Karpas-422 (cell line): ENCODE measurements at regions not wholly inside any gene's neighbourhood (a gene's known extent, or its start where the extent isn't known, plus 50 kb on each side); places are given as distances from the start of the nearest gene placed in this dataset.

ENCODE experiments used
- DNase-seq: peaks from one replicate; pipeline ENCODE4 v3.0.0-alpha.2; 2015
- H2AFZ ChIP-seq: fragments of 200-600 bp; sonication (generic); 2 replicates; pipeline ENCODE4 v1.6.1; 2014; ENCODE audit warnings: antibody characterized with exemption, low read length, mixed read lengths
- H3K27ac ChIP-seq: fragments of 200-600 bp; sonication (generic); 2 replicates; pipeline ENCODE4 v1.5.1; 2014; ENCODE audit warnings: mild to moderate bottlenecking, low read length, moderate library complexity
- H3K27me3 ChIP-seq: fragments of 200-600 bp; sonication (generic); 2 replicates; pipeline ENCODE4 v1.6.1; 2014; ENCODE audit warnings: low read length, mixed read lengths
- H3K36me3 ChIP-seq: fragments of 200-600 bp; sonication (generic); 2 replicates; pipeline ENCODE4 v1.6.1; 2014; ENCODE audit warnings: low read length, mixed read lengths; ENCODE audit not compliant: insufficient read depth
- H3K4me1 ChIP-seq: fragments of 200-600 bp; sonication (generic); 2 replicates; pipeline ENCODE4 v1.6.1; 2014; ENCODE audit warnings: mild to moderate bottlenecking, low read length, mixed read lengths
- H3K4me2 ChIP-seq: fragments of 200-600 bp; sonication (generic); 2 replicates; pipeline ENCODE4 v1.6.1; 2014; ENCODE audit warnings: low read length, low read depth, mild to moderate bottlenecking; ENCODE audit not compliant: poor library complexity, severe bottlenecking
- H3K4me3 ChIP-seq: fragments of 200-600 bp; sonication (generic); 2 replicates; pipeline ENCODE4 v1.5.1; 2014; ENCODE audit warnings: mild to moderate bottlenecking, antibody characterized with exemption, low read length, mixed read lengths
- H3K79me2 ChIP-seq: fragments of 200-600 bp; sonication (generic); 2 replicates; pipeline ENCODE4 v1.6.1; 2014; ENCODE audit warnings: mild to moderate bottlenecking, low read length, mixed read lengths
- H3K9ac ChIP-seq: fragments of 200-600 bp; sonication (generic); 2 replicates; pipeline ENCODE4 v1.6.0; 2014; ENCODE audit warnings: low read length
- H3K9me2 ChIP-seq: fragments of 200-600 bp; sonication (generic), shearing (Covaris generic); replicated peaks from 2 replicates; pipeline ENCODE4 v1.6.0; 2014; ENCODE audit warnings: mild to moderate bottlenecking, low read length, moderate library complexity; ENCODE audit not compliant: insufficient read depth
- H3K9me3 ChIP-seq: fragments of 300-700, 200-600 bp; sonication (generic); 2 replicates; pipeline ENCODE4 v1.6.1; 2014; ENCODE audit warnings: low read length, mixed read lengths
- H4K20me1 ChIP-seq: fragments of 200-600 bp; sonication (generic); 2 replicates; pipeline ENCODE4 v1.6.1; 2014; ENCODE audit warnings: mild to moderate bottlenecking, antibody characterized with exemption, low read length, low read depth; ENCODE audit not compliant: insufficient read depth

DNA sequence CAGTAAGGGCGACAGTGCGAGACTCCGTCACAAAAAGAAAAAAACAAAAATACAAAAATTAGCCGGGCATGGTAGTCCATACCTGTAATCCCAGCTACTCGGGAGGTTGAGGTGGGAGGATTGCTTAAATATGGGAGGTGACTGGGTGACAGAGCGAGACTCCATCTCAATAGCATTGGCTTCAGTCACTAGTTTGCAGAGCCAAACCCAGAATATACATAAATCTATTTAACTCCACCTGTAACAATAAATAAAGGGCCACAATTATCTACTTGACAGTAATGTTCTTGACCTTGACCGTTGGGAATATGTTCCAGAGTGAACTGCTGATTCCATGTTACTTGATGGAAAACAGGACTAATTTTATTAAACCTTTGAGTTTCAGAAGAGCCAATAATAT is 198.9 kb upstream of the MDGA2 start:
- Histone ChIP-seq H3K9ac (no peak overlapping the region), H3K9me2 (no peaks in the 10 kb centered on the region), H3K36me3 (no peaks in the 10 kb centered on the region), H3K4me3 (no peak overlapping the region), H3K9me3 (peaks cover 24% of the 10 kb centered on the region), H2AFZ (no peak overlapping the region), H3K27me3 (no peaks in the 10 kb centered on the region), H3K4me2 (no peak overlapping the region), H4K20me1 (no peaks in the 10 kb centered on the region), H3K4me1 (no peaks in the 10 kb centered on the region), H3K79me2 (no peaks in the 10 kb centered on the region), H3K27ac (no peak overlapping the region)
- no peak for DNase-seq

DNA sequence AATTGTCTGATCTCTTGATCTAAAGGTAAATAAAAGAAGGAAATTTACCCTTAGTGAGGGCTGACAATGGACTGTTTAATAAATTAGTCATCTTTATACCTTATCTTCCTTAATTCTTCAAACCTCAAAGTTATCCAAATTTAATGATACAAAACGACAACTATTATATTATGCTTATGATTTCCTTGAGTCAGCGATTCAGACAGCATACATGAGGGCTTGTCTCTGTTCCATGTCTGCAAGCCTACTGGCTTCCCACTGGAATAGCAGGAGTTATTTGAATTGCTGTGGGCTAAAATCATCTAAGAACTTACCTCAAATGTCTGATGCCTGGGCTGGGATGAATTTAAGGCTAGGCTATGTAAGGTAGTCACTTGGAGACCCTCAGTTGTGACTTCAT is 197.2 kb upstream of the MDGA2 start:
- Histone ChIP-seq H3K4me1 (no peaks in the 10 kb centered on the region), H4K20me1 (no peaks in the 10 kb centered on the region), H3K36me3 (no peaks in the 10 kb centered on the region), H3K27ac (no peak overlapping the region), H3K79me2 (no peaks in the 10 kb centered on the region), H3K9me2 (no peaks in the 10 kb centered on the region), H3K27me3 (no peaks in the 10 kb centered on the region), H3K4me2 (no peak overlapping the region), H3K9me3 (peaks cover 22% of the 10 kb centered on the region), H3K9ac (no peak overlapping the region), H3K4me3 (no peak overlapping the region), H2AFZ (no peak overlapping the region)
- no peak for DNase-seq

DNA sequence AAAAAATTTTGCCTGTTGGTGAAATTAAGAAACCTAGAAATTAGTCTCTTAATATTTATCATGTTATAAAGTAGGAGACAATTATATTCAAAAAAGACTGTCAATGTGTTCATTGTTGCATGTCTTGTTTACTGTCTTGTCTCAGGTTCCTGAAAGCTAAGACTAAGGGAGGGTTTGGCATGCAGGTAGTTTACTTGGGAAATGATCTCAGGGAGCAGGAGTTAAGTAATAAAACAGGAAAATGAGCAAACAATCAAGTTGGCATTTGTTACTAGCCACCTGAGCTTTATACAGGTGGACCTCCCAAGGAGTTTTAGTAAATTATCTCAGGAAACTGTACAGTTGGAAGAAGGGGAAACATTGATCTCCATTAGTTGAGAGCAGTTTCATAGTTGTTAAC is 188.0 kb upstream of the MDGA2 start:
- no peak overlapping the region for H3K4me2 ChIP-seq
- DNase-seq, result no peak
- no peak overlapping the region for H3K27ac ChIP-seq
- H3K4me3 ChIP-seq, result no peak overlapping the region
- H3K9me3 ChIP-seq, result peaks cover 58% of the 10 kb centered on the region
- no peaks in the 10 kb centered on the region for H4K20me1 ChIP-seq
- no peaks in the 10 kb centered on the region for H3K27me3 ChIP-seq
- H3K9ac ChIP-seq, result no peak overlapping the region
- H3K36me3 ChIP-seq, result no peaks in the 10 kb centered on the region
- H3K9me2 ChIP-seq, result no peaks in the 10 kb centered on the region
- no peak overlapping the region for H2AFZ ChIP-seq
- no peaks in the 10 kb centered on the region for H3K4me1 ChIP-seq
- H3K79me2 ChIP-seq, result no peaks in the 10 kb centered on the region

DNA sequence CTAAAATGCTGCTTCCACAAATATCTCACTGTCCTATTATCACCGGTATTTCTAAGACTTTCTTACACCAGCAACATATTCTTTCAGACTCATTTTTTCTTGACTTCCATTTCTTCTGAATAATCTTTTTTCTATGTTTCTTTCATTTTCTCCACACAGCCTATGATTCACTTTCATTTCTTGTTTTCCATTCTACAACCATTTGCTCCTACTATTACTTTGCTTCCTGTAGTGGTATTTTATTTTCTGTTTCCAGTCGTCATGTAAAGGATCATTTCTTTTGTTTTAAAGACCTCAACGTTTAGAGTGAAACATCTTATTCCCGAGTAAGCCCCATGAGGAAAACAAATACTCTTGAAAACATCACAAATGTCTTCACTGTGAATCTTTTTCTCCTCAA is 182.2 kb upstream of the MDGA2 start:
- DNase-seq, result no peak
- Histone ChIP-seq H3K9me3 (peaks cover 58% of the 10 kb centered on the region), H3K9ac (no peak overlapping the region), H2AFZ (no peak overlapping the region), H3K4me1 (no peaks in the 10 kb centered on the region), H3K4me3 (no peak overlapping the region), H3K9me2 (no peaks in the 10 kb centered on the region), H3K4me2 (no peak overlapping the region), H4K20me1 (no peaks in the 10 kb centered on the region), H3K79me2 (no peaks in the 10 kb centered on the region), H3K27ac (no peak overlapping the region), H3K36me3 (no peaks in the 10 kb centered on the region), H3K27me3 (no peaks in the 10 kb centered on the region)

DNA sequence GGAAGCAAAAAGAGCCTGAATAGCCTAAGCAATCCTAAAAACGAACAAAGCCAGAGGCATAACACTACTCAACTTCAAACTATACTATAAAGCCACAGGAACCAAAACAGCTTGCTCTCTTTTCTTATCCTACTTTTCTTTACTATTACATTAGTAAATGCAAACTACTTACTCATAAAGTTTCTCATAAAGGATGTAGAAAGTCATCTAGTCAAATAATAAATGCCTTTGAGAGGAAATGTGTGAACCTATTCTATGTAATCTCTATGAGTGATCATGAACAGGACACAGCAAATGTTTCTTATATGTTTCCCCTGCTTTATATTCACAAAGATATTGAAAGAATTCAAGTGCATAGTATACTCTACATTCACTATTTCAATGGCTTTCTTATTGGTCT is 176.9 kb upstream of the MDGA2 start:
- Histone ChIP-seq H4K20me1 (no peaks in the 10 kb centered on the region), H3K4me3 (no peak overlapping the region), H3K9me3 (peaks cover 45% of the 10 kb centered on the region), H3K79me2 (no peaks in the 10 kb centered on the region), H3K4me2 (no peak overlapping the region), H3K4me1 (no peaks in the 10 kb centered on the region), H3K27me3 (no peaks in the 10 kb centered on the region), H3K27ac (no peak overlapping the region), H3K36me3 (no peaks in the 10 kb centered on the region), H3K9me2 (no peaks in the 10 kb centered on the region), H2AFZ (no peak overlapping the region), H3K9ac (no peak overlapping the region)
- DNase-seq, result no peak

DNA sequence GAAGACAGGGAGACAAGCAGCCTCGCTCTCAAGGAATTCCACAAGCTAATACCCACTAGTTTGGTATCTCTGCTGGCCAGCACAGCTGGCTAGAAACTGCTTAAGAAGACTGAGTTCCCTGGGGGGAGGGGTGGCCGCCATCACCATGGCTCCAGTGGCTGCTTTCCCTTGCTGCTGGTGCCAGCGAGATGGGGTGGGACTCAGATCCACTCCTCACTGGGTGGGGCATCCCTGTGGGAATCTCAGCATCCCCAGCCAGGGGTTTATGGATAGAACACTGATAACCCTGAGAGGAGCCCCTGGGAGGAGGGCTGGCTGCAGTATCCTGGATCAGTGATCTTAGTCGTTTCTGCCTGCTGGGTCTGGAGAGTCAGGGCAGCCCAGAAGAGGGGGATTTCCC is 170.6 kb upstream of the MDGA2 start:
- Histone ChIP-seq H3K4me2 (no peak overlapping the region), H2AFZ (no peak overlapping the region), H3K4me3 (no peak overlapping the region), H3K27ac (no peak overlapping the region), H3K27me3 (no peaks in the 10 kb centered on the region), H4K20me1 (no peaks in the 10 kb centered on the region), H3K9ac (no peak overlapping the region), H3K36me3 (no peaks in the 10 kb centered on the region), H3K79me2 (no peaks in the 10 kb centered on the region), H3K9me2 (no peaks in the 10 kb centered on the region), H3K4me1 (no peaks in the 10 kb centered on the region), H3K9me3 (peaks cover 51% of the 10 kb centered on the region)
- no peak for DNase-seq

DNA sequence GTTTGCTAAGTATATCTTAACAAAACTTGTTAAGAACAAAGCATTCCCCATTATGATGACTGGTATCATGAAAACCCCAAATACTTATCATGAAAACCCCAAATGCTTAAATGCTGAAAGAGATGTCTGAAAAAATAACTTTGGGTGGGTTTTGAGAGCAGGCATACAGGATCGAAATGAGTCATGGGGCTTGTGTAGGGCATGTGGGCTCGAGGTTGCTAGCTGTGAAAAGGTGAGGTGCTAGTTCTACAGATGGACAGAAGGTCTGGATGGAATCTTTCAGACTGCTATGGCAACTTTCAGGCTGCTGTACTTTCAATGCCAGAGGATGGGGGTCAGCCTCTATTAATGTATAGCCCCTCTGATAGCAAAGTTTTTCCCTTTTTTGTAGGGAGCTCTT is 167.8 kb upstream of the MDGA2 start:
- Histone ChIP-seq H3K27me3 (no peaks in the 10 kb centered on the region), H3K9me3 (peaks cover 64% of the 10 kb centered on the region), H3K79me2 (no peaks in the 10 kb centered on the region), H4K20me1 (no peaks in the 10 kb centered on the region), H3K4me3 (no peak overlapping the region), H3K4me2 (no peak overlapping the region), H2AFZ (no peak overlapping the region), H3K9ac (no peak overlapping the region), H3K36me3 (no peaks in the 10 kb centered on the region), H3K9me2 (no peaks in the 10 kb centered on the region), H3K27ac (no peak overlapping the region), H3K4me1 (no peaks in the 10 kb centered on the region)
- no peak for DNase-seq

DNA sequence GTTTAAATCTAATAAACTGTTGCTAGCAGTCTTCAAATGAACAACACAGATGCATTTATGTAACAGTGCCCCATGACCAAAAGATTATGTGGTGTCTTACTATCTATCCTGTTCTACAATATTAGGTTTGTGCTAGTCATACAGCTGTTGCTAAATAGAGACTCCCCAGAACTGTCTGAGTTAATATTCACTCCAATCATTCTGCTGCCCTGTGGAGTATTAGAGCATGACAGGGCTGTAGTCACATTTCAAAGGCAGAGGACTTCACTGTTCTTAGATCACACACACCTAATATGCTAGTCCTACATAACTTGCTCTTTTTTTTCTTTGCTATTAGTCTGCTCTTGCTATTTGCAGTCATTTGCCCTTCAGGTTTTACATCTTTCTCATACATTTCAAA is 157.6 kb upstream of the MDGA2 start:
- Histone ChIP-seq H3K9me2 (no peaks in the 10 kb centered on the region), H3K27ac (no peak overlapping the region), H3K27me3 (no peaks in the 10 kb centered on the region), H2AFZ (no peak overlapping the region), H3K79me2 (no peaks in the 10 kb centered on the region), H4K20me1 (no peaks in the 10 kb centered on the region), H3K4me3 (no peak overlapping the region), H3K9me3 (peaks cover 36% of the 10 kb centered on the region), H3K36me3 (no peaks in the 10 kb centered on the region), H3K4me2 (no peak overlapping the region), H3K4me1 (no peaks in the 10 kb centered on the region), H3K9ac (no peak overlapping the region)
- no peak for DNase-seq

DNA sequence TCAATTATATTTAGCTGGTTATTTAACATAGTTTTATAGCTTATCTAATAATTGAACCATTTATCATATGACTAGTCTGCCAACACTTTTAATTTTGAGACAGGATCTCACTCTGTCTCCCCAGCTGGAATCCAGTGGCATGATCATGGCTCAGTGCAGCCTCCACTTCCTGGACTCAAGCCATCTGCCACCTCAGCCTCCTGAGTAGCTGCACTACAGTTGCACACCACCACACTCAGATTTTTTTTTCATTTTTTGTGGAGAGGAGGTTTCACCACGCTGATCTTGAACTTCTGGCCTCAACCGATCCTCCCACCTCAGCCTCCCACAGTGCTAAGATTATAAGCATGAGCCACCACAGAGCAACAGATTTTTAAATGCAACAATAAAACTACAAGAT is 151.4 kb upstream of the MDGA2 start:
- Histone ChIP-seq H3K27me3 (no peaks in the 10 kb centered on the region), H3K4me2 (no peak overlapping the region), H3K4me3 (no peak overlapping the region), H3K9ac (no peak overlapping the region), H4K20me1 (no peaks in the 10 kb centered on the region), H3K79me2 (no peaks in the 10 kb centered on the region), H2AFZ (no peak overlapping the region), H3K4me1 (no peaks in the 10 kb centered on the region), H3K36me3 (no peaks in the 10 kb centered on the region), H3K9me2 (no peaks in the 10 kb centered on the region), H3K9me3 (peaks cover 44% of the 10 kb centered on the region), H3K27ac (no peak overlapping the region)
- no peak for DNase-seq
